ENCODE measurements at regions not wholly inside any gene's neighbourhood (a gene's known extent, or its start where the extent isn't known, plus 50 kb on each side); places are given as distances from the start of the nearest gene placed in this dataset.
A peak's percentile ranks its signal among the peaks of the same experiment; 100 is the strongest.
"Not testable (repeated sequence)": the region's sequence is repeated elsewhere in the genome, so short reads cannot be mapped to it uniquely, and the experiment has no call there.

DNA sequence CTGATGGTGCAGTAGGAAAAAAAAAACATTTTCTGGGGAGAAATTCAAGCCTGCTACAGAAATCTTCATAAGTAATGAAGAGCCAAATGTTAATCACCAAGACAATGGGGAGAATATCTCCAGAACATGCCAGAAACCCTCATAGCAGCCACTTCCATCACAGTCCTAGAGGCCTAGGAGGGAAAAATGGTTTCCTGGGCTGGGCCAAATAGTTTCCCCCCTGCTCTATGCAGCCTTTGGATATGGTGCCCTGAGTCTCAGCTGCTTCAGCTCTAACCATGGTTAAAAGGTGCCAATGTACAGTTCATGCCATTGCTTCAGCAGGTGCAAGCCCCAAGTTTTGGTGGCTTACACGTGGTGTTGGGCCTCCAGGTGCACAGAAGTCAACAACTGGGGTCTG lies 113.1 kb downstream of the ZNF648 start:
- DNase-seq (ENCODE audit: low read depth), result no peak

DNA sequence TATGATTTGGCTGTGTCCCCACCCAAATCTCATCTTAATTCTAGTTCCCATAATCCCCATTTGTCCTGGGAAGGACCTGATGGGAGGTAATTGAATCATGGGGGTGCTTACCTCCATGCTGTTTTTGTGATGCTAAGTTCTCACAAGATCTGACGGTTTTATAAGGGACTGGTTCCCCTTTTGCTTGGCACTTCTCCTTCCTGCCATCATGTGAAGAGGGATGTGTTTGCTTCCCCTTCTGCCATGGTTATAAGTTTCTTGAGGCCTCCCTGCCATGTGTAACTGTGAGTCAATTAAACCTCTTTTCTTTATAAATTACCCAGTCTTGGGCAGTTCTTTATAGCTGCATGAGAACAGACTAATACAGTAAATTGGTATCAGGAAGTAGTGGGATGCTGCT lies 114.1 kb downstream of the ZNF648 start:
- no peak for DNase-seq (ENCODE audit: low read depth)

DNA sequence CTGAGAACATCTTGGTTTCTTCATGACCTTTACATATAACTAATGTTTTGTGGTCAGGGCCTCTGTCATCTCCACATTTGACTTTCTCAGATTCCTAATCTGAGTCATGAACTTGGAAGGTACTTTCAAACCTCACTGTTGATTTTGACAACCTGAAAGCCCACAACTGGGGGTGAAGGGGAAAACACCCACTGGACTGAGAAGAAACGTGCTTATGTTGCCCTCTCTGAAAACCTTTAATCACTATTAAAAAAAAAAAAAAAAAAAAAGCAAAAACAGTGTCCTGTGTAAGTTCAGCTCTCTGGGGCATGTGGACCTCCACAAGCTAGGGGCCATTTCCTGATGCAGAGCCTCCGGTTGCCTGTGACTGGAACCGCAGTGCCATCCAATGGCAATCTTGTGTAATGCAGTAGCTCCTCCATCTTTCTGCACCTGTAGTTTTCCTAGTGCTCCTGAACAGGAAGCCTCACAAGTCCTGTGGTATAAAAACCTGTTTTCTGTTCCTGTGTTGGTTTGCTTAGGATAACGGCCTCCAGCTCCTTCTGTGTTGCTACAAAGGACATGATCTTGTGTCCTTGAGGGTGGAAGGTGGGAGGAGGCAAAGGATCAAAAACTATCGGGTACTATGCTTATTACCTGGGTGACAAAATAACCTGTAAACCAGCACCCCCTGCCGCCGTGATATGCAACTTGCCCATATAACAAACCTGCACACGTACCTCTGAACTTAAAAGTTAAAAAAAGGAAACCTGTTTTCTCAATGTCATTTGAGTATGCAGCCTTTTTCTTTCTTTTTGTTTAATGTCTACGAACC lies 124.5 kb downstream of the ZNF648 start:
- DNase-seq (ENCODE audit: low read depth), result peak; percentile 65

DNA sequence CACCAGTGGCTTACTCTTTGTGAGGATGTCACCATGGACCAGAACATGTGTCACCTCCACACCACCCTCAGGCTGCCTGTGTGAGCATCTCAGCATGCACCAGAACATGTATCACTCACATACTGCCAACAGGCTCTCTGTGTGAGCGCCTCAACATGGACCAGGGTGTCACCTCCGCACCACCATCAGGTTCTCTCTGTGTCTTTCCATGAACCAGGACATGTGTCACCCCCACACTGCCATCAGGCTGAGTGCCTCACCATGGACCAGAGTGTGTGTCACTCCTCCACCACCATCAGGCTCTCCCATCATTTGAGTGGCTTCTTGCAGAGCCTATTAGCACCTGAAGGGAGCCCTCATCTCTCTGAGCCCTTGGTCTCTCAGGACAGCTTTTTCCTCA lies 125.2 kb downstream of the ZNF648 start:
- no peak for DNase-seq (ENCODE audit: low read depth)

DNA sequence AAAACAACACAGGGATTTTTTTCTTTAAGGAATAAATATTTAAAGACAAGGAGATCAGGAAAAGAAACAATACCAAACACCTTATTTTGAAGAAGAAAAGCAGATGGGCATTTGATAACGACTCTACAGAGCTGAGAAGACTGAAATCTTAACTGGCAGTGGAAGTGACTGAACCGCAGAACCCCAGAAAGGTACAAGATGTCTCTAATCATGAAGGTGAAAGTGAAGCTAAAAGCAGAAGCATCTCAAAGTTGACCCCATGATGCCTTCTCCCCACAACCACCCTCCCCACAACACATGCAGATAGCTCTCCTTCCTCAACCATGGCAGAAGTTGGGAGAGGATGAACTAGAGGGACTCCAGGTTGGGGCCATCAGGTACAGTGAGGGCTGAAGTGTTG lies 129.6 kb downstream of the ZNF648 start:
- DNase-seq (ENCODE audit: low read depth), result no peak

DNA sequence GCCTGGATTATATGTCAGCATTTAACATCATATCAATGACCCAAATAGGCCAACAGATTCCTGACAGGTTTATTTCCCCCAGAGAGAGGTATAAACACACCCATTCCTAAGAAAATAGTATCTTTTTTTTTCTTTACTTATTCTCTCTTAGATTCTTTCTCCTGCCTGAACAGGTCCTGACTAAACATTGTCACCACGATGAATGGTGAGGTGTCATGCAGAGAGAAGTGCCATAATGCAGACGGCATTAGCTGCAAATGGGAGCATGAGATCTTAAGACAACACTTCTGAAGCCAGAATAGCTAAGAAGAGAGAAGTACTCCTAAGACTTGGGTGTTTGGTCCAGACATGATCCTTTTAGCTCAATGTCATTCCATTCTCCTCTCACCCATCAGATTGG lies 131.3 kb downstream of the ZNF648 start:
- no peak for DNase-seq (ENCODE audit: low read depth)

DNA sequence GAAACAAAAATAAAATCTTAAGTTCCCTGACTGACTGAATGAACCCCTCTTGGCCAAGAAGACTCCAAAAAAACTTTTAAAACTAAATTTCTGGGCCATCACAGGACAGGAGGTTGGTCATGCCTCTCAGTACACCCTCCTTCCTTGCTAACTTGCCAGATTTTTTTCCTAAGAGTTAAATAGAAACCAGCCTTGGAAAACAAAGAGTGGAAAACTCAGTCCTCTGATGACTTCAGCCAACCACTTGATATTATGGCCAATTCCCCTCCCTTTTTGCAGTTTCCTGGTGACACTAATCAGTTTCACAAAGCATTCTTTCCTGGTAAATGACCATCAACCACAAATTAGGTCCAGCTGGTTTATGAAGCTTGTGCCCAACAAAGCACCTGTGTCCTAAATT lies 134.8 kb downstream of the ZNF648 start:
- DNase-seq (ENCODE audit: low read depth), result no peak

DNA sequence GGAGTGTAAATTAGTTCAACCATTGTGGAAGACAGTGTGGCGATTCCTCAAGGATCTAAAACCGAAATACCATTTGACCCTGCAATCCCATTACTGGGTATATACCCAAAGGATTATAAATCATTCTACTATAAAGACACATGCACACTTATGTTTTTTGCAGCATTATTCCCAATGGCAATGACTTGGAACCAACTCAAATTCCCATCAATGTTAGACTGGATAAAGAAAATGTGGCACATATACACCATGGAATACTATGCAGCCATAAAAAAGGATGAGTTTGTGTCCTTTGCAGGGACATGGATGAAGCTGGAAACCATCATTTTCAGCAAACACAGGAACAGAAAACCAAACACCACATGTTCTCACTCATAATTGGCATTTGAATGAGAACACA lies 137.5 kb downstream of the ZNF648 start:
- not testable (repeated sequence) for DNase-seq (ENCODE audit: low read depth)

DNA sequence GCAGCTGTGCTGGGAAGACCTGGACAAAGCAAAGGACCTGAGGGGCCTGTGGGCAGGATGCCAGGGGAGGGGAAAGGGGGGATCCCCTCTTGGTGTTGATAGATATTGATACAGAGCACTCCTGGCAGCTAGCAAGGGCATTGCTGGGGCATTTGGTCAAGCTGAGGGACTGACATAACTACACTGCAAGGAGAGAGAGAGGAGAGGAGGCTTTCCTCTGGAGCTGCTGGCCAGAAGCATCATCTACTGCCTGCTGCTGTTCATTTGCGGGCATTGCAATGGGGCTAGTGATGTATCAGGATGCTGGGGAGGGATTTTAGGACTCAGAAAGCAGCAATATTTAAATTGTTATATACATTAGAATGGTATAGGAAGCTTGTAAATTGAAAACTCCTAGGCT lies 142.0 kb downstream of the ZNF648 start:
- no peak for DNase-seq (ENCODE audit: low read depth)

DNA sequence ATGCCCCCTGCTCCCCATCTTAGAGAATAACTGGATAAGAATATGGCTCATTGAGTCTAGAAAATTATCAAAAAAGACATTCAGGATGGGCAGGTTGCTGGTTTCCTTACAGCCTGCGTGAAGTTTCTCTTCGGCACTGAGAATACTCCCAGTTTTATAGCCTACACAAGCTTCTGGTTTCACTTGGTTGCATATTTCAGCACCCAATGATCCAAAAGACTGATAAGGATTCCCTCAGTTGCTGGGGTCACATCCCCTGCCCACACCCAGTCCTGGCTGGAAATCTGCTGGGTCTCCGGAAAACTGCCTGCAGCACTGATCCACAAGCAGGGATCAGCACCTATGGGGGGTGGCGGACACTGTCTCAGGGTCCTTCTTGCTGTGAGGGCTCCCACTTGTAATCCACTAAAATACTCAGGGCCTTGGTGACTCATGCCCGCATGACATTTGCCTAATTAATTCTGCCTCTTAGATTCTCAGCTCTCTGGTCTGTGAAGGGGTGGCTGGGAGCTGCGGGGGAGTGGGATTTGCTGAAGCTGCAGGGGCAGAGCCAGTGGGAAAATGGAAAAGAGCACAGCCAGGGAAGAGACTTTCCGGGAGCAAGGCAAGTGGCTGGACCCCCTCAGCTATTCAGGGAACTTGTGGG lies 142.5 kb downstream of the ZNF648 start:
- no peak for DNase-seq (ENCODE audit: low read depth)

DNA sequence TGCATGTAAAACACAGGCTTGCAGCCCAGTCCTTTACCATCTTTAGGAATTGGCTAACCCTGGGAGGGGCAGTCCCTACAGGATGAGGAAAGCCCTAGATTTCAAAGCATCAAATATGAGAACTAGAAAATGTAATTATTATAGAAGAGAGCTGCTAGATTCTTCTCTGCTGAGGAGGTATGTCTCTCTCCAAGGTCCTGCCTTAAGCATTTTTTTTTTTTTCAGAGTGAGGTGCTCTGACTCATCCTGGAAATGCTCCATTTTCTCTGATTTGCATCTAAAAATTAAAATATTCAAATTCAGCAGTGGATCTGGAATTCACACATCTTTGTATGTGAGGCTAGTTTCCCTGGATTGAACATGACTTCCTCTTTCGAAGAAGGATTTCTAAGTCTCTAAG lies 149.8 kb downstream of the ZNF648 start:
- DNase-seq (ENCODE audit: low read depth), result no peak

DNA sequence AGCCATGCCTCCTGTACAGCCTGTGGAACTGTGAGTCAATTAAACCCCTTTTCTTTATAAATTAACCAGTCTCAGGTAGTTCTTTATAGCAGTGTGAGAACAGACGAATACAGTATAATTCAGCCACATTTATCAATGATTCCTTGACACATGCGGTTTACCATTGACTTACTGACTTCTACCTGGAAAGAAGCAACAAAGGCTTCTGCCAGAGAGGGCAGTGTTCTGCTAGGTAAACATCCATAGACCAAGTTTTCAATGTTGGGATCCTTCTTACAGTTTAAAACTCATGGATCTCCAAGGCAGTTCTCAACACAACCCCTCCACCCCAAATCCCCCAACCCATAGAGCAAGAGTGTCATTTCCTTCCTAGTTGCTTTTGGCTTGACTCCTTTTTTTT lies 150.6 kb downstream of the ZNF648 start:
- no peak for DNase-seq (ENCODE audit: low read depth)

DNA sequence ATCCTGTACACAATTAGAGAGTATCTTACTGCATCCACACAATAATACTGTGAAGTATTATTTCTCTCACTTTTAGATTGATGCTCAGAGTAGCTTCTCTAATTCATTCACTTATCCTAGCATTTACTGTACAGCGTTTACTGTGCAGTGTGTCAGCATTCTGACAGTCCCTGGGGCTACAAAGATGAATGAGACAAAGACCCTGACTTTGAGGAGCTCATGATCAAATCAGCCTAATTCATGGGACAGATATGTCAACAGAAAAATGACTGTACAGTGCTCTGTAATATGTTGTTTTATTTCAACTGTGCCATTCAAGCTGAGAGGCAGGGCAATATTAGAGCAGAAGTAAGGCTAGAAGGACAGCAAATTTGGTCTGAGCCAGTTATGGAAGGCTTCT lies 152.5 kb downstream of the ZNF648 start:
- no peak for DNase-seq (ENCODE audit: low read depth)

DNA sequence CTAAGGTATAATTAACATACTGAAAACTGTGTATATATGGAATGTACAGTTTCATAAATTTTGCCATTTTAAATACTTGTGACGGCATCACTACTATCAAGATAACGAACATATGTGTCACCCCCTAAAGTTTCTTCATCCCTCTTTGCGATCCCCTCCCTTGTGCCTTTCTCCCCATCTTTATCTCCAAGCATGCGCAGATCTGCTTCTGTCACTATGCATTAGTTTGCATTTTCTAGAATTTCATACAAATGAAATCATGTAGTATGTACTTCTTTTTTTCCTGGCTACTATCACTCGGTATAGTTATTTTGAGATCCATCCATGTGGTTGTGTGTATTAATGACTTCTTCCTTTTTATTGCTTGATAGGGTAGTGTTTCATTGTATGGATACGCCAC lies 154.9 kb downstream of the ZNF648 start:
- DNase-seq (ENCODE audit: low read depth), result no peak

DNA sequence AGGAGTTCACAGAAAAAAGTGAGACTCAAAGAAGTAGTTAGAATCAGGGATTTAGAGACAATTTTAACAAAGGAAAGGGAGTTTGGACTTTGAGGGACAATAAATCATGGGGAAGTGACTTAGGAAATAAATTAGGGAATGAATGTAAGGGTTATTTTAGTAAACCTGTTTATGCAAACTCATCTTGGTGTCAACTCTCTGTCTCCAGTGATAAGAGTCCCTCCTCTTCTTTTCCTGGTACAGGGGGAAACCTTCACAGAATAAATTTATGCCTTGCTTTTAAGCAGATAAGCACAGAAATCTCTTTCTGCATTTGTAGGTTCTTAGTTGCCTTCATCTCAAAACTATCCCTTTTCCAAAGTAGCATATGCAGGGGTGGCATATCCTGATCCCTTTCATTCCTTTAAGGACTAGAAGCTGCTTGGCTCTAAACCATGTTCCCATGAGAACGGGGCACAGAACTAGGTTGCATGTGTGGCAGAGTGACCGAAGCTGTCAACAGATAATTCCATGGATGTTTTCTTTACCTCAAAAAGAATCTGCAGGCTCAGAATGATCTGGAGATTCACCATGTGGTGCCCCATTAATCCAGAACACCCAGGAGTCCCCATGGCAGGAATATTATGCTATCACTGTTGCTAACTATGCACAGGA lies 155.4 kb downstream of the ZNF648 start:
- DNase-seq (ENCODE audit: low read depth), result no peak

DNA sequence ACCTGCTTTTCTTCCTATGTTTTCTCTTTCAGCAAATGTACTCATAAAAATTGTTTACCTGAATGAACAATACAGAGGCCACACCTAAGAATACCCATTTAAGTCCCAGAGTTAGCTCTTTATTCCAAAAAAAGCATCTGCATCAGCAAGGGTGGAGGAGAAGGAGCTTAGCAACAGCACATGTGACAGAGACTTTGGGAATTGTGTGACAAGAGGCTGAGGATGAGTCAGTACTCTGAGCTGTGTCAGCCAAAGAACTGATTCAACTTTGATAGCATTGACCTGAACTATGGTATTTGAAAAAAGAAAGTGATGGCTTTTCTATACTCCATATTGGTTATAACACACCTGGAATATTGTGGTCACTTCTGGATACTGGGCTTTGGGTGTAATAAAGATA lies 162.7 kb downstream of the ZNF648 start:
- DNase-seq (ENCODE audit: low read depth), result no peak

DNA sequence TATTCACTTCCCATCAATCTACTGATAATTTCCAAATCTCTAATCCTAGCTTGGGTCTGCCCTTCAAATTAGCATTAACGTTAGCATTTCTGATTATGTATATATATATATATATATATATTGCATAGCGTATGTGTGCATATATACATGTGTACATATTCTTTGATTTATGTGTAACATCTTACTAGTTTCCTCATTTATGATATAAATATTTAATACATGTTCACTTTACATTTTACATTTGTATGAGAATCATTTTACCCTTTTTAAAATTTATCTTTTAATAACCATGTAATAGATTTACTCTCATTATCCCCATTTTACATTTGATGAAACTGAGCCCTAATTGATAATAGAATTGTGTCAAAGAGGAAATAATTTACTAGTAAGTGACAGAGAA lies 164.7 kb downstream of the ZNF648 start:
- no peak for DNase-seq (ENCODE audit: low read depth)

DNA sequence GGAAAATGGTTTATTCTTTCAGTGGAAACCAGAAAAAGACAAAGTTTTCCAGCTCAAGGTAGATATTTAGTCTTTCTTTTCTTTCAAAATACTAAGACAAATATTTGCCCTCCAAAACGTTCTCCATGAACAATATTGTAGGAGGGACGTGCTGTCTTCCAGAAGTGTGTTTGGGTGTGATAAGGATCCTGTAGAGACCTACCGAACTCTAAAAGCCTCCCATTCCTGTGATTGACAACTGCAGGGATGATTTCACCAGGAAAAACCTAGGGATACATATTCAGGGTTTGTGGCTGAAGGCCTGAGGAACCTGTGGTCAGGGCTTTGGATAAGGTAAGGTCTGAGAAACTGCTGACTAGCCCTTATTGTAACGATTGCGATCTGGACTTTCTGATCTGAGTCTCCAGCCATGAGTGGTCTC lies 167.1 kb downstream of the ZNF648 start:
- no peak for DNase-seq (ENCODE audit: low read depth)

DNA sequence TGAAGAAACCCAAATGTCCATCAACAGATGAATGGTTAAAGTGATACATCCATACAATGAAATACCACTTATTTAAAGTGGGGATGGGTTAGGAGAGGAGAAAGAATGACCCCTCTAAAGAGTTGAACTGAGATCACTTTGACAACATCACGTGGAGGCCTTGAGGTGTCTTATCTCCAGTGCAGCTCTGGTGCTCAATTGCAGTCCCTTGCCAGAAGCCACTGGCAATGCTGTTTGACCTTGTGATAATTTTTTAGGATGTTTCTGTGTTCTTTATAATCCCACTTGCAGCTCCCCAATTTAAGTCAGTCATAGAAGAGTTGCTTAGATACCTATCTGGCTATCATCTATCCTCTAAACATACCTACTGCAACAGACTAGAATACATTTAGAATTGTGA lies 167.6 kb downstream of the ZNF648 start:
- no peak for DNase-seq (ENCODE audit: low read depth)

DNA sequence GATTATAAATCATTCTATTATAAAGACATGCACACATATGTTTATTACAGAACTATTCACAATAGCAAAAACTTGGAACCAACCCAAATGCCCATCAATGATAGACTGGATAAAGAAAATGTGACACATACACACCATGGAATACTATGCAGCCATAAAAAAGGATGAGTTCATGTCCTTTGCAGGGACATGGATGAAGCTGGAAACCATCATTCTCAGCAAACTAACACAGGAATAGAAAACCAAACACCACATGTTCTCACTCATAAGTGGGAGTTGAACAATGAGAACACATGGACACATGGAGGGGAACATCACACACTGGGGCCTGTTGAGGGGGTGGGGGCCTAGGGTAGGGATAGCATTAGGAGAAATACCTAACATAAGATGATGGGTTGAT lies 168.4 kb downstream of the ZNF648 start:
- DNase-seq (ENCODE audit: low read depth), result not testable (repeated sequence)

DNA sequence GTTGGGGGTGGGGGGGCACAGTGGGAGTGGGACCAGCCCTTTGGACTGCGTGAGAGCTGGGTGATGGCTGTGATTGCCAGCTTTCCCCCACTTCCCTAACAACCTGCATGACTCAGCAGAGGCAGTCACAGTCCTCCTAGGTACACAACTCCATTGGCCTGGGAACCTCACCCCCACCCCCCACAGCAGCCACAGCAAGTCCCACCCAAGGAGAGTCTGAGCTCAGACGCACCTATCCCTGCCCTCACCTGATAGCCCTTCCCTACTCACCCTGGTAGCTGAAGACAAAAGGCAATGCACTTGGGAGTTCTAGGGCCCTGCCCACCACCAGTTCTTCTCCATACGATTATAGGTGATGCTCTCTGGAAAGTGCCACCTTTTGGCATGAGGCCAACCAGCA lies 188.9 kb downstream of the ZNF648 start:
- no peak for DNase-seq (ENCODE audit: low read depth)

DNA sequence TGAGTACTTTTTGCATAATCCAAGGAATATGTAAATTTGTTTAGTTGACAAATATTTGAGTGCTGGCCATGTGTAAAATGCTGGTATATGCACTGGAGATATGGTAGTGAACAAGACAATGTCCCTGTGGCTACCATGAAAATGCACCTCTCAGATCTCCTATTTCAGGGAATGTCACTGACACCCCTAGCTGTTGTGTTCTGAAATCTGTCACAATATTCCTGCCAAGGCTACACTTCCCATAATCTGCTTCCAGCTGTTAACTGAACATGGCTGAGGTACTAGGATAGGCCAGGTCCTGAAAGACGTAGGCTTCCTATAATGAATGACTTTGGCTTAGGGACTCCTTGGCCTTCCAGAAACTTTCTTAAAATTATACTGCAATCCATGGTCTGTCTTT lies 197.8 kb downstream of the ZNF648 start:
- DNase-seq (ENCODE audit: low read depth), result no peak

DNA sequence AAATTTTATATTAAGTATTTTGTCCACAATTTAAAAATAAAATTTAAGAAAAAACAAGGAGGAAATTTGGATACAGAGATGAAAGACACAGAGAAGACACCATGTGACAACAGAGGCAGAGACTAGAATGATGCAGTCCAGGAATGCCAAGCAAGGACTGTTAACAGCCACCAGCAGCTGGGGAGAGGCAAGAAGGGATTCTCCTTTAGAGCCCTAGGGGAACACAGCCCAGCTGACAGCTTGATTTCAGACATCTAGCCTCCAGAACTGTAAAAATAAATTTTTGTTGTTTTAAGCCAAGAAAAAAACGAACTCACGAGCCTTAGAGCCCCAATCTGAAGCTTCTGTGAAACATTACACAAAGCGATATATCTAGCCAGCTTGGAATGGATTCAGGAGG lies 198.5 kb downstream of the ZNF648 start:
- DNase-seq (ENCODE audit: low read depth), result no peak
